Non-pigmented ciliary epithelial cell (primary cell): ENCODE measurements at regions not wholly inside any gene's neighbourhood (a gene's known extent, or its start where the extent isn't known, plus 50 kb on each side); places are given as distances from the start of the nearest gene placed in this dataset.

Source experiments
- DNase-seq: peaks from one replicate; pipeline ENCODE4 v3.0.0-alpha.2; 2010; ENCODE audit warnings: low read depth

DNA sequence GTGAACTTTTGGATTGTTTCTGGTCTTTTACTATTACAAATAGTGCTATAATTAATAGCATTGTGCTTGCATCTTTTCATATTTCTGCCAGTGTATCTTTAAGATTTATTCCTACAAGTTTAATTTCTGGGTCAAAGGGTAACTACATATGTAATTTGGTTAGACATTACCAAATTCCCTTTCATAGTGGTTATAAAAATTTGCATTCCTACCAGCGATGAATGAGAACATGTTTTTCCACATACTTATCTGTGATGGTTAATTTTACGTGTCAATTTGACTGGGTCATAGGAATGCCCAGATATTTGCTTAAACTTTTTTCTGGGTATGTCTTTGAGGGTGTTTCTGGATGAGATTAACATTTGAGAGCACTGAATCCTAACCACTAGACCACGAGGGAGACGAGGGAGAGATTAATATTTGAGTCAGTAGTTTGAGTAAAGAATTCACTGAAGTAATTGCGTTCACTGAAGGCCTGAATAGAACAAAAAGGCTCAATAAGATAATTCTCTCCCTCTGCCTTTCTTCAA lies 132.3 kb upstream of the NEO1 start:
- DNase-seq, result no peak

DNA sequence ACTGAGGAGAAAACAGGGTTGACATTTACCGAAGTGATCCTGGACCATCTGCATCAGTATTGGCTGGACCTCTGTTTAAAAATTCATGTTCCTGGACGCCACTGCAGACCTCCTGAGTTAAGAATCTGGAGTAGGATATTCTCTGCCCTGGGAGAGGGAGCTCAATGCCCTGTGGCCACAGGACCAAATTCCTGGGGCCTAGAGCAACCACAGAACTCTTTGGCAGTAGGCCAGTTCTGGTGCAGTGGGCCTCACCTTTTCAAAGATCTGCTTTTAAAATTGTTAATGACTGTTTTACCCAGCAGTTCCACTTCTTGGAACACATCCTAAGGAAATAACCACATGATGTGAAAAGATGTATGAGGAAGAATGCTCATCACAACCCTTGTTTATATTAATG lies 133.3 kb upstream of the ADPGK start:
- DNase-seq, result no peak

- DNase-seq, result no peak
Measured at GRCh38 chr15:72916378-72916777, 132.8 kb upstream of the ADPGK start.

- no peak for DNase-seq
Measured at GRCh38 chr15:72915843-72916242, 132.3 kb upstream of the ADPGK start.

DNA sequence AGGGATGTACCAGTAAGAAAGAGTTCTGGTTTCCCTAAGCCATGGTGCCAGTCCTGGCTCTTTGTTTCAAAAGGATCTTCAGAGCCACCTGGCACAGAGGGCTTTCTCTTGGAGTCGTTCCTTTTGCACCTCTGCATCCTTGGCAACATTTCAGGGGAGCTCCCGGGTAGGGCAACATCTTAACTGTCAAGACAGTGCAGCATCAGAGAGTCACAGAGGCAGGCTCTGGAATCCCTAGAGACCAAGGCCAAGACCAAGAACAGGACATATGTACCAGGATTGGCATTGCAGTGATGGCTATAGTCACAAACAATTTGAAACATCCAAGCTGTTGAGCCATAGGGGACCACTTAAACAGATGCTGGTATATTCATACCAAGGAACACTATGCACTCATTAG lies 129.4 kb upstream of the ADPGK start:
- DNase-seq, result no peak

DNA sequence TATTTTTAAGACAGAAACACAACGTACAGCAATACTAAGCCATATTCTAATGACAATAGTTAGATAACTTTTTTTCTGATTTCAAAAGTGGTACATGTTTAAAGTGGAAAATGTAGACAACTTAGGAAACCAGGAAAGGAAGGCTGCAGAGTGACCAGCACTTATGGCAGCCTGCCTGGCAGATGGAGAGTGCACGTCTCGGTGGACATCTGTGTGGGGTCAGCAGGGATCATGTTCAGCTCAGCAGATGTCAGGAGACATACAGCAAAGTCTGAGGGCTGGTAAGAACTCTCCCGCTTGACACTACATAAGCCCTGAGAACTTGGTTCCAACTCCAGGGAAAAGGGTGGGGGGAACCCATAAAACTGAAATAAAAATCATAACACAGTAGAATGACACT lies 128.6 kb upstream of the ADPGK start:
- no peak for DNase-seq

GRCh38 chr15:72911626-72912025 lies 128.1 kb upstream of the ADPGK start:
- no peak for DNase-seq

DNA sequence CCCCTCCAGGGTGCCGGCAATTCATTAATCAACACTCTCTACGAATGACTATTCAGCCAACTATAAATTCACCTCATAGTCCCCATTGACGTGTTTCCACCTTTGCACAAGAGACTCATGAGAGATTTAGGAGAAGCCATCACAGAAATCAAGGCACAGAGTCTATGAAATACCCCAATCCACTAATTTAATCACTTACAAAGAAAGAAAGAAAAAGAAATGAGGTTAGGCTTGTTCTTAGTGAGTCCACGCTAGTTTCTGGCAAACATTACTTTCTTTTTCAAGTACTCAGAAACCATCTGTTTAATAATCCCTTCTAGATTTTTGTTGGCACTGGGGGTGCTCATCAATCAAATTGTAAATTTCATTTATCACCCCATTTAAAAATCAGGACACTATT lies 125.2 kb upstream of the ADPGK start:
- no peak for DNase-seq

GRCh38 chr15:72907733-72908132 lies 124.2 kb upstream of the ADPGK start:
- no peak for DNase-seq

GRCh38 chr15:72902919-72903260 lies 119.3 kb upstream of the ADPGK start:
- DNase-seq, result no peak

DNA sequence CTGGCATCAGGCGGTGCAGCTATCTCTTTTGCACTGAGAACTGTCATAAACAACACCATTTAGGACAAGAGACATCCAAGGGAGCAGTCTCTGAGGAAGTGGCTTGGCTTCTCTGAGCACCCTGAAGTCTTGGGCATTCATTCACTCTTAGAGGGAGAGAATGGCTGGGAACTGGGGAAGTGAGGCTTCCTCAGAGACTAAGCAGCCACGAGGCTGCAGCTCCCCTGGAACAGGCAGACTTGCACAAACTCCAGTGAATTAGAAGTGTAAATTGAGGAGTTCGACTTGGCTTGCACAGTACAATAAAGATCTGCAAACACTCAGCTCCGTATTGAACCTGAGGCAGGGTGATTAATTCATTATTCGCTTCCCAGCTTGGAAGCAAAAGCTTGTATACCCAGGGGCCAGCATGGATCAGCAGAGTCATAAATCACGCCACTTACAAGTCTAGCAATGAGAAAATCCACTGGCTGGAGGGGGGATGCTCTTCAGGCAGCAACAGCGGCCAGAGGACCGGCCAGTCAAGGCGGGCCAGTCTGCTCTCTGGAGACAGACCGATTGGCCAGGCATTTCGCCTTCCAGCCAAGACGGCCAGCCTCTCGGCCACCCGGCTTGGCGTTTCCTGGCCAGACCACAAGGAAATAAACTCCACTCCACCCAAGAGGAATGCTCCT lies 118.8 kb upstream of the ADPGK start:
- DNase-seq, result no peak

GRCh38 chr15:72892986-72893385 lies 109.4 kb upstream of the ADPGK start:
- no peak for DNase-seq

DNA sequence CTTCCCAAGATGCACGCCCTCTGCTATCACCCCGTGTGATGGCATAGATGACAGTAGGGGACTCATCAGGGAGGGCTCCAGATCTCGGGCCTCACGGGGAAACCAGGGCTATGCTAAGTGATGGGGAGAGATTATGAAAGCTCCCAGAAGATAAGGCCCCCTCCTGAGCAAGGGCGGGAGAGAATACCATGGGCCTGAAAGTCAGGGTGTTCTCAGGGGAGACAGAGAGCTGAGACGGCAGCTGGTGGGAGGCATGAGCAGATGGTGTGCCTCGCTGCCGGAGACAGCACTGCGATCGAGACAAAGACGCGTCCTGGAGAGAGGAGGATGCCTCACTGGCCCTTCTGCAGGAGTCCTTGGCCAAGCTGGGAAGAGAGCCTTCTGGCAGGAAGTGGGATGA lies 106.5 kb upstream of the ADPGK start:
- no peak for DNase-seq

DNA sequence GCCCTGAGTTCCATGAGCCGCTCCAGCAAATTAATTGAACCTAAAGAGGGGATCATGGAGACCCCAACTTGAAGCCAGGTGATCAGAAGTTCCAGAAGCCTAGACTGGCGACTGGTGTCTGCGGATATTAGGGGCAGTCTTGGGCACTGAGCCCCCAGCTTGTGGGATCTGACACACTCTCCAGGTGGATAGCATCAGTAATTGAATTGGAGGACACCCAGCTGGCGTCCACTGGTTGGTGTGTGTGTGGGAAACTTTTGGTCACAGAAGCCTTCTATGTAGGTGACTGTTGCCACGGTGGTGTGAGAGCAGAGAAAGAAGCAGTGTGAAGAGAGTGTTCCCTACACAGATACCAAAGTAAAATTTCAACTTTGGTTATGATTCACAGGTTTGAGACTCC lies 106.0 kb upstream of the ADPGK start:
- no peak for DNase-seq

DNA sequence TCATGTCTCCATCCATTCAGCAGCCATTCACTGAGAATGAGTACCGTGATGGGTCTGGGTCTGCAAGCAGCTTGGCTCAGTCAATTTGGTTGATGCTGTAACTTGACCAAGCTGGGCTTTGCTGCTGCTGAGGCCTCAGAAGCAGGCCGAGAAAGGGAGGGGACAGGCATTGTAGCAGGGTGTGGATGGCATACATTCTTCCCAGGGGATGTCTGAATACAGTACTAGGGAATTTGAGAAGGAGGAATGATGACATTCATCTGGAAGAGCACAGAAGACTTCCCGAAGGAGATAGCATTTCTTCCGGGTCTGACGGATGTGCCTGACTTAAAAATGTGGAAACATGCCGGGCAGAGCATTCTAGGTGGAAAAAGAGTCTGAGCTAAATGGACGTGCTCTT lies 105.3 kb upstream of the ADPGK start:
- DNase-seq, result no peak

DNA sequence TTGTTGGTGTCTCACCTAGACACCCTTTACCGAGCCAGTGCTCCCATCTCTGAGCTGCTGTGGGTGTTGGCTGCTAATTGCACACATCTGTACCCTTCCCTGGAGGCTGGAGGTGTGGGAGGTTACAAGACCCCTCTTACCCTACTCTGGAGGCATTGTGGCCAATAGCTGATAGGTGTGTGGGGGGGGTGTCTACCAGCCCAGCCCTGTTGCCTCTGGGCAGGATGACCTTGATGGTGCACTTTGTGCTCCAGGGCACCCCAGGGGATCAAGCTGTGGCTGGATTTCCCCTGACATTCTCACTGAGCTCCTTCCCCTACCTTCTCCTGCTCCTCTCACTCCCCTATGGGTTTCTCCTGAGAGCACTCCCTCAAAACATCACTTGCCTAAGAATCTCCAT lies 104.7 kb upstream of the ADPGK start:
- no peak for DNase-seq

- DNase-seq, result no peak
Measured at GRCh38 chr15:72887376-72887775, 103.8 kb upstream of the ADPGK start.

GRCh38 chr15:72884311-72884710 lies 100.8 kb upstream of the ADPGK start:
- DNase-seq, result no peak

- DNase-seq, result no peak
Measured at GRCh38 chr15:72873379-72874233, 90.0 kb upstream of the ADPGK start.

DNA sequence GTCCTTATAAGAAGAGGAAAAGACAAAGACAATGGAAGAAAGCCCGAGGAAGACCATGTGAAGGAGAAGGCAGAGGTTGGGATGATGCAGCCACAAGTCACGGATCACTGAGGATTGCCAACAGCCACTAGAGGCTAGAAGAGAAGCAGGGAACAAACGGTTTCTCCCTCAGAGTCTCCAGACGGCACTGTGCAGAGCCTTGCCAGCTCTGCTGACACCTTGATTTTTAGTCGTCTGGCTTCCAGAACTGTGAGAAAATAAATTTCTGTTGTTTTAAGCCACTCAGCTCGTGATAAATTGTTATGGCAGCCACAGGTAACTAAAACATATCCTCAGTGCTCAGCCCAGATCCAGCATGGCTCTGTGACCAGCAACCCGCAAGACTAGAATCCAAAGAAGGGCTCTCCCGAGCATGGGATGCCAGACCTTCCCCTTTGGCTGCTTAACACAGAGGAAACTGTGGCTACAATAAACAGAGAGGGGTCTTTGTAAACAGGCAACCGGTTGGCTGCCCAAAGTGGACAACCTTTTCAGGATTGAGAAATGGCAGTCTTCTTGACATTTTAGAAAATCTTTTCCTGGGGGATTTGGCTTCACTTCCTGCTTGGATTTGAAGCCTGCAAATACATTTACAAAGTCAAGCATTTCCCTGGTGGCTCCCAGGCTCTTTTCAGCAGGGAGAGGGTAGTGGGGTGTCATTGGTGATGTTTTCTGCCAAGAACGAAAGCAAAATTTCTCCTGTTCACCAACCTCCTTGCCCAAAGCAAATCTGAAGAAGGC lies 88.7 kb upstream of the ADPGK start:
- DNase-seq, result no peak

DNA sequence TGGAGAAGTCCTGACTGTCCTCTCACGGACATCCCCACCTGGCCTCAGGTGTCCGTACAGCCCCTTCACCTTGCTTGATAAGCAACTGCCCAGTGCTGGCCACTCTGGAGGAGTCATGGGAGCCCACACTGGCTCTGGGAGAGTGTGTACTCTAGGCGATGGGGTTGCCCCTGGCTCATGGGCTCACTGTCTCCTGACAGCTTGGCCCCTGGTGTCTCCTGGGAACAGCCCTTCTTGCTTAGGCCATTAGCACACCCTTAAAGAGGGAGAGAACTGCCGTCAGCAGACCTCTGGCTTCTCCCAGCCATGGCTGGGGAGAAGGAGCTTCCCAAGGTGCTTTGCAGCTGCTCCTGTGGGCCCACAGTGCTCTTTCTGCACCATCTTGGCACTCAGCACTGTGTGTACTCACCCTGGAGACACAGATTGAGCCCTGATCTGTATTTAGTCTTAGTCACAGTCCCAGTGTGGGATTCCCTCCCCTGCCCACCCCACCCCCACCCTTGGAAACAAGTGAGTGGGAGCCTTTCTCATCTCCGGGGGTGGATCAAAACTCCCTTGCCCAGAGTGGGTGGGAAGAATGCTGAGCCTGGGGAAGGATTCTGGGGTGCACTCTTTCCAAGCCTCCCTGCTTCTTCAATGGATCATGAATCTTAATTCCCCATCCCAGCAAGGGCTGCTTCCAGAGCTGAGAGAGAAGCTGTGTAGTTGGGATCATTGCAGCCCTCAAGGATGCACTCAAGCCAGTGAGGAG lies 83.5 kb upstream of the ADPGK start:
- no peak for DNase-seq

- no peak for DNase-seq
Measured at GRCh38 chr15:72866182-72866581, 82.6 kb upstream of the ADPGK start.
